Astrocyte of the cerebellum (primary cell): ENCODE measurements at regions not wholly inside any gene's neighbourhood (a gene's known extent, or its start where the extent isn't known, plus 50 kb on each side); places are given as distances from the start of the nearest gene placed in this dataset.
"Not testable (repeated sequence)": the region's sequence is repeated elsewhere in the genome, so short reads cannot be mapped to it uniquely, and the experiment has no call there.

Experiments
- DNase-seq: peaks from one replicate; pipeline ENCODE4 v3.0.0-alpha.2; 2011; ENCODE audit warnings: low read depth
- H3K4me3 ChIP-seq: 2 replicates; pipeline ENCODE4 v1.5.1; 2011; ENCODE audit warnings: mild to moderate bottlenecking, low read depth, low read length, moderate library complexity
- CTCF ChIP-seq: IDR thresholded peaks from 2 replicates; pipeline ENCODE4 v1.5.1; 2012; ENCODE audit warnings: low read length, low read depth, moderate library complexity, mild to moderate bottlenecking; ENCODE audit errors: missing control alignments
- in situ Hi-C: cut with HindIII; loops from 2 replicates; pipeline ENCODE4 v1.10.0; 2017; ENCODE audit warnings: low sequenced_read_pairs

- in situ Hi-C loops: no loop called here
- H3K4me3 ChIP-seq: no peak overlapping the region
- TF ChIP-seq CTCF: no peak
- DNase-seq: no peak
Measured at GRCh38 chr2:34234823-34235222, 635.7 kb upstream of the FAM98A start.

GRCh38 chr2:34229998-34230397 is 630.9 kb upstream of the FAM98A start:
- H3K4me3 ChIP-seq: no peak overlapping the region
- no peak for TF ChIP-seq CTCF
- DNase-seq: no peak
- in situ Hi-C loops: no loop called here

- H3K4me3 ChIP-seq: no peak overlapping the region
- in situ Hi-C loops: no loop called here
- no peak for TF ChIP-seq CTCF
- DNase-seq: no peak
Measured at GRCh38 chr2:34215174-34215573, 616.1 kb upstream of the FAM98A start.

- DNase-seq, H3K4me3 ChIP-seq, in situ Hi-C loops: not testable (repeated sequence)
Measured at GRCh38 chr2:34210382-34210781, 611.3 kb upstream of the FAM98A start.

GRCh38 chr2:34204560-34204959 is 605.5 kb upstream of the FAM98A start:
- DNase-seq: no peak
- in situ Hi-C loops: no loop called here
- H3K4me3 ChIP-seq: no peak overlapping the region
- TF ChIP-seq CTCF: no peak

GRCh38 chr2:34201099-34201498 is 602.0 kb upstream of the FAM98A start:
- no peak for TF ChIP-seq CTCF
- DNase-seq: no peak
- in situ Hi-C loops: no loop called here
- no peak overlapping the region for H3K4me3 ChIP-seq

- no peak for TF ChIP-seq CTCF
- no peak overlapping the region for H3K4me3 ChIP-seq
- in situ Hi-C loops: no loop called here
- no peak for DNase-seq
Measured at GRCh38 chr2:34199971-34200370, 600.9 kb upstream of the FAM98A start.
